PFSK-1 (cell line): ENCODE measurements at regions not wholly inside any gene's neighbourhood (a gene's known extent, or its start where the extent isn't known, plus 50 kb on each side); places are given as distances from the start of the nearest gene placed in this dataset.

Experiments used
- POLR2AphosphoS5 ChIP-seq: IDR thresholded peaks from 2 replicates; pipeline ENCODE4 v1.6.1; 2012; ENCODE audit warnings: low read depth, mild to moderate bottlenecking, control low read depth, low read length, moderate library complexity
- REST ChIP-seq, 2 experiments: IDR thresholded peaks; 2 replicates each; pipeline versions ENCODE4 v1.6.1 to v1.8.0; 2011 to 2012; ENCODE audit warnings: low read depth in 2 of 2, low read length in 2 of 2, control low read depth in 1 of 2, inconsistent platforms in 1 of 2, mild to moderate bottlenecking in 1 of 2, moderate library complexity in 1 of 2; ENCODE audit not compliant: insufficient read depth in 1 of 2

GRCh38 chr1:191290441-191290840 is 812.8 kb upstream of the BRINP3 start:
- TF ChIP-seq POLR2AphosphoS5, result no peak
- TF ChIP-seq REST (IDR thresholded peaks at IDR 0.05; ENCODE audit: insufficient read depth in 1 of 2, low read depth in 2 of 2, low read length in 2 of 2), result no peak
